Fibroblast of skin of left biceps (primary cell): ENCODE measurements at regions not wholly inside any gene's neighbourhood (a gene's known extent, or its start where the extent isn't known, plus 50 kb on each side); places are given as distances from the start of the nearest gene placed in this dataset.
"Not testable (repeated sequence)": the region's sequence is repeated elsewhere in the genome, so short reads cannot be mapped to it uniquely, and the experiment has no call there.

Experiments
- DNase-seq, 2 experiments: peaks; one replicate each; pipeline ENCODE4 v3.0.0-alpha.2; 2013; ENCODE audit warnings: low read depth in 2 of 2

GRCh38 chr14:97143011-97143410, 345.8 kb downstream of the VRK1 start:
- no peak for DNase-seq

DNA sequence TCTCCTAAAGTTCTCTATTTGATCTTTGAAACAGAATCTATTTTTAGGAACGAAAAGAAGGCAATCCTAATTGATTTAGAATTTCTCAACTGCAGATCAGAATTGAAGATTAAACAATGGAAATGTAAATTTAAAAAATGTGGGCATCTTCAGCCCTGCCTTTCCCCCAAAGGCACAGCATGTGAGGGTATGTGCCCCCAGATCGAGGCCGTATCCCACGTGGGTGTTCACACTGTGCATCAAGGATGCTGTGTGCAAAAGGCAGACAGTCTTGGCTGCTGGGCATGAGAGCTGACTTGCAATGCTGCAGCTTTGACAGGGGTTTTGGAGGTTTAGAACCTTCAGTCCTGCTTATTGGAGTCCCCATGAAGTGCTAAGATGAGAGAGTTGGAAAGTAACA, 346.3 kb downstream of the VRK1 start:
- no peak for DNase-seq

DNA sequence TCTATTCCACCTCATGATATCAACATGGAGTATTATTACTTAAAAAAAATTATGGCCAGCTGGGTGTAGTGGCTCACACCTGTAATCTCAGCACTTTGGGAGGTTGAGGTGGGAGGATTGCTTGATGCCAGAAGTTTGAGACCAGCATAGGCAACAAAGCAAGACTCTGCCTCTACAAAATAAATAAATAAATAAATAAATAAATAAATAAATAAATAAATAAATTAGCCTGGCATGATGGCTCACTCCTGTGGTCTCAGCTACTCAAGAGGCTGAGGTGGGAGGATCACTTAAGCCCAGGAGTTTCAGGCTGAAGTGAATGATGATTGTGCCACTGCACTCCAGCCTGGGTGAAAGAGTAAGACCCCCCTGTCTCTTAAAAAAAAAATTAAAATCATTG, 350.8 kb downstream of the VRK1 start:
- DNase-seq = not testable (repeated sequence)

DNA sequence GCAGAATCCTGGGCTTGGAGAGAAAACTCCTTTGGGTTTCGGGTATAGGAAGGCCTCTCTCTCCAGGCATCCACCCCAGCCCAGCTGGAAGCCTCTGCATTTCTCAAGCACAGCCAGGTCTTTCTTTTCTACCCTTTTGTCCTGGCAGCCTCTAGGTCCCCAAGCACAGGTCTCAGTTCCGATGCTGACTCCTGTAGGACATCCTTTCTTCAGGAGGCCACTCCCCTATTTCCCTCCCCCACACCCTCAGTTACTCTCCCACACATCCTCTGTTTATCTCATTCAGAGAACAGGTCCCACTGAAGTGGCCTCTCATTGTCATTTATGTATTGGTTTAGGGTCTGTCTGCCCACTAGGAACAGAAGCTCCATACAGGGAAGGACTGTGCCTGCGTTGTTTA, 352.6 kb downstream of the VRK1 start:
- DNase-seq = no peak

DNA sequence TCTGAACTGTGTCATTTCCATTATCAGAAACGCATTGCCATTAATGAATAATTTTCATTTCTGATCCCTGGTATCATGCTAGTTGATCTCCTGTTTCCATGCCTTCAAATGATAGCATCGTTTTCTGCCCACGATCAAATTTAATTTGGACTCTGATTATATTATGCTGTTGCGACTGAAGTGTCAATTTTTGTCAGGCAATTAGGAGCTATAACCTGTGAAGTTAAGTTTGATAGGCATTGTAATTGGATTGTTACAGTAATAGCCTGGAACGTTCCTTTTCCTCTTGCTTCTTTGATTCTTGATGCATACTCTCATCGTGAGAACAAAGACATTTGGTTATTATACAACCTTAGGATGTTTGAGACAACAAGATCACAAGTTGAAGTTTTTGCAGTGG, 356.3 kb downstream of the VRK1 start:
- no peak for DNase-seq

DNA sequence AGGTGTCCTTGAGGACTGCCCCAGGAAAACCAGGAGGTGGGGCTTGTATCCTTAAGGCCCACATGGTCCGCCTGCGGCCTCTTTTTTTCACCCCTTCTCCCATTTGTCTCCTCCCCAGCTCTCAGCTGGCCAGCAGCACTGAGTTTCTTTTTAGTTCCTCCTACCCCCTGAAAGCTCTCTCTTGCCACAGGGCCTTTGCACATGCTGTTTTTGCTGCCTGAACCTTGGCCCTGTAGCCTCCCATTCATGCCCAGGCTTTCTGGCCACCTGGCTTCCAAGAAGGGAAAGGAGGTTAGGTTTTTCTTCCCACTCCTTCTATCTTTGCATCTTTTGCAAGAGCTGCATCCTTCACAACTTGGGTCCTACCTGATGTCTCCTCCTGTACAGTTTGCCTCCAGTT, 358.1 kb downstream of the VRK1 start:
- DNase-seq = no peak

- DNase-seq = no peak
These were observed 358.6 kb downstream of the VRK1 start for GRCh38 chr14:97155814-97156213.

- DNase-seq = no peak
These were observed 359.5 kb downstream of the VRK1 start for GRCh38 chr14:97156705-97157104.

DNA sequence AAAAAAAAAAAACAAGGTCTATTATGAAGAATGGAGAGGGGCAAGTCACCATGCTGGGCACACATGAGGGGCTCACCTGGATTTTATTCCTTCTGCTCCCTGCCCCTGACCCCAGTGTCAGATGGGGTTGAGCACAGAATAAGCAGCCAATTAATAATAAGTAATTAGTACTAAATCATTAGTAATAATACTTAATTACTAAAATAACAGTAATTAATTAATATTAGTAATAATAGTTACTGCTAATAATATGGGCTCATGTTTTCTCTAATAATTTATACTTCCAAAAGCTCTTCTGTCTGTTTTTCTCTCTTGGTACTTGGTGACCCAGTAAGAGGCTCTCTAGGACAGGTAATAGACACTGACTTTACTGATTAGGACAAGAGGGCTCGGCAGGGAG, 360.9 kb downstream of the VRK1 start:
- DNase-seq = no peak

GRCh38 chr14:97159124-97159523, 361.9 kb downstream of the VRK1 start:
- no peak for DNase-seq

- no peak for DNase-seq
These were observed 365.4 kb downstream of the VRK1 start for GRCh38 chr14:97162621-97163020.

DNA sequence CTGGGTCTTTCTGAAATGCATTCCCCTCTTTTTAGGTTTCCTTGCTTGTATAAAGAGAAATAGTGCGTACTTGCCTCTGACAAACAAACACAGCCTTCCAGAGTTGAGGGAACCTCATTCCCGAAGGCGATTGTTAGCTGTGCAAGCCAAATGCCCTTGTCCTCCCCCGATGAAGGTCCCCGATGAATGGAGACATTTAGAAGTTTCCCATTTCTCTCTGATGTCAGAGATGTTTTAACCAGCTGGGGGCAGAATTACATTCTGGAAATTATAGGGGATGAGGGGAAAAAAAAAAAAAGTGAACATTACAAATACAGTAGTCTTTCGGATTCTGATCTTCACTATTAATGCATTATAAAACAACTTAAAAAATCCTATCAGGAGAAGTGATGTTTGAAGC, 366.8 kb downstream of the VRK1 start:
- no peak for DNase-seq

DNA sequence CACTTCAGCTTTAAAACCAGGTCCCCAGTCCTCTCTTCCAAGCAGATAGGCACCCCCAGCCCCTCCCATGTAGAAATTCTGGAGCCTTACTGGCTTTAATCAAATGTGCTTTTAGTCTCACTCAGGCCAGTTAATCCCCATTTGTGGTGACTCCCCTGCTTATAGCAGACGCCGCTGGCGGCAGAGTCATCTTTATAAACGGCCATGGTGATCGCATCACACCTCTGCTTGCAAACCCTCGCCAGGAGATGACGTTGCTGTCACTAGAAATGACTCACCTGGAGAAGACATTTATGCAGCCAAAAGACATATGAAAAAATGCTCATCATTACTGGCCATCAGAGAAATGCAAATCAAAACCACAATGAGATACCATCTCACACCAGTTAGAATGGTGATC, 369.3 kb downstream of the VRK1 start:
- DNase-seq = no peak

GRCh38 chr14:97167577-97167976, 370.4 kb downstream of the VRK1 start:
- DNase-seq = not testable (repeated sequence)

DNA sequence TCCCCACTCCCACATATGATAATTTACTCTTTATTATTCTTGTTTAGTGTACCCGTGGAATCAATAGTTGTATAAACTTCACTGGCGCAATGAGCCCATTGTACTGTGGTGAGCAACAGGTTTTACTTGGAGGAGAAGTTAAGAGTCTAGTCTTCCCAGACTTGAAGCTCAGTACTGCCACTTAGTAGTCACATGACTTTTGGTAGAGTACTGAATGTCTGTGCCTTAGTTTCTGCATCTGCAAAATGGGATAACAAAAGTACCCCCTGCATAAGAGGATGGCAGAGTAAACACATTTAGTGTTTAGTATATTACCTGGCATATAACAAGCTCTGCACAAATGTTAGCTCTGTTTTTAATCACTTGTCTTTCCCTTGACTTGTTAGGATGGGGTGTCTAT, 375.5 kb downstream of the VRK1 start:
- no peak for DNase-seq

DNA sequence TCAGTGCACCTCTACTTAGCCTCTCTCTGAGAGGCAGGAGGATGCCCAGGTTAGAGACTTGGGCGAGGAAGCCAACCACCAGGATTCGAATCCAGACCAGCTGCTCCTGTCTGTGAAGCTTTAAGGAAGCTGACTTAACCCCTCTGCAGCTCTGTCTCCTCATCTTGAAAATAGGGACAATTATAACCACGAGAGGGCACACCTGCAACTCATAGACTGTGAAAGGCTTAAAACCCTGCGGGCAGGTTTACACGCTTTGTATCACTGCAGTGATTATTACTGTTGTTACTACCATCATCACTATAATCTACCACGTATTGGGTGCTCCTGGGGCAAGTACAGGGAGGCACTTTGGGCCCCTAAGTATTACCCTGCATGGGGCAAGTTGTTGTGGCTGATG, 379.8 kb downstream of the VRK1 start:
- DNase-seq = no peak

DNA sequence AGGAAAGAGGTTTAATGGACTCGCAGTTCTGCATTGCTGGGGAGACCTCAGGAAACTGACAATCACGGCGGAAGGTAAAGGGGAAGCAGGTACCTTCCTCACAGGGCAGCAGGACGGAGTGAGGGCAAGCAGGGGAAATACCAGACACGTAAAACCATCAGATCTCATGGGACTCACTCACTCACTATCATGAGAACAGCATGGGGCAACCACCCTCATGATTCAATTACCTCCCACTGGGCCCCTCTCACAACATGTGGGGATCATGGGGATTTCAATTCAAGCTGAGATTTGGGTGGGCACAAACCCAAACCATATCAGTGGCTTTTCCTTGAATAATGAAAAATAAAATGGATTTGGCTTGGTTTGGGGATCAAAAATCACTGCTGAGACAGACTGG, 380.5 kb downstream of the VRK1 start:
- DNase-seq = no peak

- DNase-seq = peak; percentile 16 to 20
These were observed 381.6 kb downstream of the VRK1 start for GRCh38 chr14:97178781-97179180.

DNA sequence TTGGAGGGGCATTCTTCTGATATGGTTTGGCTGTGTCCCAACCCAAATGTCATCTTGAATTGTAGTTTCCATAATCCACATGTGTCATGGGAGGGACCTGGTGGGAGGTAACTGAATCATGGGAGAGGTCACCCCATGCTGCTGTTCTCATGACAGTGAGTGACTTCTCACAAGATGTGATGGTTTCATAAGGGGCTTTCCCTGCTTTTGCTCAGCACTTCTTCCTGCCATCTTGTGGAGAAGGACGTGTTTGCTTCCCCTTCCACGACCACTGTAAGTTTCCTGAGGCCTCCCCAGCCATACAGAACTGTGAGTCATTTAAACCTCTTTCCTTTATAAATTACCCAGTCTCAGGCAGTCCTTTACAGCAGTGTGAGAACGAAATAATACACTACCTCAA, 382.4 kb downstream of the VRK1 start:
- no peak for DNase-seq

GRCh38 chr14:97180304-97181200, 383.4 kb downstream of the VRK1 start:
- DNase-seq = peak; percentile 45 to 51

GRCh38 chr14:97185186-97185585, 388.0 kb downstream of the VRK1 start:
- DNase-seq = no peak

DNA sequence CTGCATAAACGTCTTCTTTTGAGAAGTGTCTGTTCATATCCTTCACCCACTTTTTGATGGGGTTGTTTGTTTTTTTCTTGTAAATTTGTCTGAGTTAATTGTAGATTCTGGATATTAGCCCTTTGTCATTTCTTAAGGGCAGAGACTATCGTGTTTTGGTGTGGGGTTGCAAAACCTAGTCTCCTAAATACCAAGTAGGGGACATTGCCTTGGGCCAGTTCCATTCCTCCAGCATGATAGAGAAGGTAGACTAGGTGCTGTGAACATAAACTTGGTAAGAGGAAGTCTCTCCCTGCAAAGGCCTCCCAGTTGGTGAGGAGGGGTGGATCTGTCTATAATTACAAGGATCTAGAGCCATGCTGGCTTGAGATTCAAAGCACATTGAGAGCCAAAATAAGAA, 390.7 kb downstream of the VRK1 start:
- DNase-seq = no peak

- DNase-seq = no peak
These were observed 399.2 kb downstream of the VRK1 start for GRCh38 chr14:97196336-97196735.

DNA sequence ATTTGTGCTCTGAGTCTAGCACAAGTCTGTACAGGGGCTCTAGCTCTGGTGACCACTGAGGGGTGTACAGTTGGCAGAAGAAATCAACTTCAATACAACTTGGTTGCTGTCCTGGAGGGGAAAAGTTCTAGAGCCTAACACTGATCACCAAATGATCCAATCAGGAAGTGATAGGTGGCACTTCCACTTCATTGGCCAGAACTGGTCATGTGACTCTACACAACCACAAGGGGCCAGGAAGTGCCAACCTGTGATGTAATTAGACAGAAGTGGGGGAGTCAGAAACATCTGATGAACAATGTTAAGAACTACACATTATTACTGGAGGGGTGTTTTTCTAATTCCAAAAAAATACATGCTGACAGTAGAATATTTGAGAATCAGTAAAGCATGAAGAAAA, 401.6 kb downstream of the VRK1 start:
- DNase-seq = no peak
